Fibroblast of the aortic adventitia (primary cell): ENCODE measurements at regions not wholly inside any gene's neighbourhood (a gene's known extent, or its start where the extent isn't known, plus 50 kb on each side); places are given as distances from the start of the nearest gene placed in this dataset.

Source experiments
- DNase-seq: peaks from one replicate; pipeline ENCODE4 v3.0.0-alpha.2; 2010; ENCODE audit warnings: low read depth
- H3K4me3 ChIP-seq: 2 replicates; pipeline ENCODE4 v1.5.1; 2011; ENCODE audit warnings: low read depth, mild to moderate bottlenecking, control low read depth, low read length, moderate library complexity
- CTCF ChIP-seq: IDR thresholded peaks from 2 replicates; pipeline ENCODE4 v1.5.1; 2011; ENCODE audit warnings: mild to moderate bottlenecking, low read length, control low read depth, inconsistent platforms; ENCODE audit not compliant: insufficient read depth

DNA sequence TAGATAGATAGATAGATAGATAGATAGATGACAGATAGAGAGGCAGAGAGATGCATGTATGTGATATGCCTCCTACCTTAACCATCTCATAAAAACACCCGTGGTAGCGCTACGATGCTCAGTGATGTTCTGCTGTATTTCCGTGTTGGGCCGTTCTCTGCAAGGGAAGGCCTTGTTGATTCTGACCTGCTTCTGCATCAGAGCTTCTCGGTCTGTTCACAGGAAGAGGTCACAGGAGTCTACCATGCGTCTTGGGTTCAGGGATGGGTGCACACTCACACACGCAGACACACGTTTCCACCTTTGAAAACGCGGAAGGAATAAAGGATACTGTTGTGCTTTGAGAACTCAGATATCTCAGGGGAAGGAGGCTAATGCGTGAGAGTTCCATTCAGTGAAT is 316.9 kb downstream of the TEX29 start:
- no peak for TF ChIP-seq CTCF
- no peak overlapping the region for H3K4me3 ChIP-seq
- no peak for DNase-seq

- DNase-seq = no peak
- no peak overlapping the region for H3K4me3 ChIP-seq
- TF ChIP-seq CTCF = no peak
Measured at GRCh38 chr13:111638233-111638632, 317.8 kb downstream of the TEX29 start.

DNA sequence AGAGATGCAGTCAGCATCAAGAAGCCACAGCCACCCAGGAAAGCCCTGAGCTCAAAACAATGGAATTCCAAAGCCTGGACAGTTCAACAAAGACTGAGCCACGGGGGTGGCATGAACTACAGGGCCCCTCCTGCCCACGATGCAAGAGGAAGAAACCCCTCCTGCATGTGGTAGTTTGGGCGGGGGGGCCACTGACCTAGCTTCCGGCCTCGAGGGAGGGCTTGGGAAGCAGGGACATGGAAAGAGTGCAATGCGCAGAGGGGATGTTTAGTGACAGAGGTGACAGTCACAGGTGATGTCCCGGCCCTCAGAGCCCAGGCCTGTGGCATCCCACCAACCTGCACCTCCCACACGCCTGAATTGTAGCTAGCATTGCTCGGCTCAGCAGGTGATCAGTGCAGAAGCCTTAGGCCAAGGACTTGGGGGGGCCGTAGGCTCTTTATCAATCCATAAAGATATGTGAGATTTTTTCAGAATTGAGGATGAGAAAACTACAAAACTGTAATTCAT is 318.8 kb downstream of the TEX29 start:
- no peak for DNase-seq
- TF ChIP-seq CTCF = no peak
- no peak overlapping the region for H3K4me3 ChIP-seq

GRCh38 chr13:111640006-111640405 is 319.6 kb downstream of the TEX29 start:
- H3K4me3 ChIP-seq = no peak overlapping the region
- no peak for DNase-seq
- no peak for TF ChIP-seq CTCF

DNA sequence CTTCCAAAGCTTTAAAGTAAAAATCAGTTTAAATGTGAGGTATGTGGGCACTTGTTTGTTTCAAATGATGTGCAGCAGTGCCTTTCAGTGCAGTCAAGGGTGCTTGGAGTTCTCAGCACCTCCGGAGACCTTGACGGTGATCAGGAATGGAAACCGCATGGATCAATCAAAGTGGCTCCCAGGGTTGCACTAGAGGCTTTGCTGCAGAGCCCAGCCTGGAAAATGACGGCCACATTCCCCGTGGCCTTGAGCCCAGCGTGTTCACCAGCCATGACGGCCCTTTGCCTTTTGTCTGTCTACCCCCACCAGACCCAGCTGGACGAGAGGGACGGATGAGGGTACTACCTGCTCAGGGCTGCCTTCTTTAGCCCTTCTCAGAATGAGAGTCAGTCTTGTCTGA is 320.0 kb downstream of the TEX29 start:
- H3K4me3 ChIP-seq = no peak overlapping the region
- DNase-seq = no peak
- no peak for TF ChIP-seq CTCF

GRCh38 chr13:111642156-111642767 is 321.8 kb downstream of the TEX29 start:
- no peak overlapping the region for H3K4me3 ChIP-seq
- no peak for DNase-seq
- no peak for TF ChIP-seq CTCF

GRCh38 chr13:111644750-111645149 is 324.3 kb downstream of the TEX29 start:
- H3K4me3 ChIP-seq = no peak overlapping the region
- DNase-seq = no peak
- TF ChIP-seq CTCF = no peak
